ENCODE measurements at regions not wholly inside any gene's neighbourhood (a gene's known extent, or its start where the extent isn't known, plus 50 kb on each side); places are given as distances from the start of the nearest gene placed in this dataset.

DNA sequence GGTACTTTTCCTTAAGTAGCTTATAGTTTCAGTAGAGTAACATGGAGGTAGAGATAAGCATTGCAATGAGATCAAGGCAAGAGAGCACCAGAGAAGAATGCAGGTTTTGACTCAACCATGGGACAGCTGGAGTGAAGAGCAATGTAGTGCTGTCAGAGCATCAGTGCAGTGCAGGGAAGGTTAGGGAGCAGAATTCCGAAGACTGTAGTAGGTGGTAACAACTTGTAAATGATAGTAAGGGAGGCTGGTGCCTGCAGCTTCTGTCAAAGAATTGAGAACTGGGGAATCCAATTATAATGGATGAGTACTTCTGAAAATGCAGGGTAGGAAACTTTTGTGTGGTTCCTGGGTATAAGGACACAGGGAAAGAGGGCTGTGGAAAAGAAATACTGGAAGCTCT is 183.2 kb downstream of the KCNS3 start:
- no peak overlapping the region for H3K27ac ChIP-seq (ENCODE audit: low read depth, low read length, poor library complexity, severe bottlenecking)
- no peaks in the 10 kb centered on the region for H3K9me3 ChIP-seq (ENCODE audit: low read depth, low read length, poor library complexity, severe bottlenecking)
- no peak for TF ChIP-seq EZH2 (IDR thresholded peaks at IDR 0.05; ENCODE audit: borderline replicate concordance, low read depth, low read length, poor library complexity, severe bottlenecking)
- TF ChIP-seq, protein P1, sequence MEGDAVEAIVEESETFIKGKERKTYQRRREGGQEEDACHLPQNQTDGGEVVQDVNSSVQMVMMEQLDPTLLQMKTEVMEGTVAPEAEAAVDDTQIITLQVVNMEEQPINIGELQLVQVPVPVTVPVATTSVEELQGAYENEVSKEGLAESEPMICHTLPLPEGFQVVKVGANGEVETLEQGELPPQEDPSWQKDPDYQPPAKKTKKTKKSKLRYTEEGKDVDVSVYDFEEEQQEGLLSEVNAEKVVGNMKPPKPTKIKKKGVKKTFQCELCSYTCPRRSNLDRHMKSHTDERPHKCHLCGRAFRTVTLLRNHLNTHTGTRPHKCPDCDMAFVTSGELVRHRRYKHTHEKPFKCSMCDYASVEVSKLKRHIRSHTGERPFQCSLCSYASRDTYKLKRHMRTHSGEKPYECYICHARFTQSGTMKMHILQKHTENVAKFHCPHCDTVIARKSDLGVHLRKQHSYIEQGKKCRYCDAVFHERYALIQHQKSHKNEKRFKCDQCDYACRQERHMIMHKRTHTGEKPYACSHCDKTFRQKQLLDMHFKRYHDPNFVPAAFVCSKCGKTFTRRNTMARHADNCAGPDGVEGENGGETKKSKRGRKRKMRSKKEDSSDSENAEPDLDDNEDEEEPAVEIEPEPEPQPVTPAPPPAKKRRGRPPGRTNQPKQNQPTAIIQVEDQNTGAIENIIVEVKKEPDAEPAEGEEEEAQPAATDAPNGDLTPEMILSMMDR (conservative IDR thresholded peaks at IDR 0.05; ENCODE audit: low read depth, low read length) = no peak
- no peaks in the 10 kb centered on the region for H3K4me1 ChIP-seq (ENCODE audit: insufficient read depth, low read length, poor library complexity, severe bottlenecking)
- BruUV-seq (replicated peaks) = no TSS peak
- ChIA-PET CTCF (no interaction called here), POLR2A (ENCODE audit: low non-redundant PET) (interaction anchor here (0.6 kb wide), 1 partner anchor 12 kb away, joined by 4 read pairs; no protein-coding TSS in a partner anchor)
- no peaks in the 10 kb centered on the region for H3K36me3 ChIP-seq (ENCODE audit: insufficient read depth, low read length, poor library complexity, severe bottlenecking)
- intact Hi-C loops (cut with micrococcal nuclease; ENCODE audit: unreplicated experiment) = no loop called here
- no peak for DNase-seq (ENCODE audit: low spot score)
- no peak overlapping the region for H3K4me3 ChIP-seq (ENCODE audit: low read depth, low read length, poor library complexity, severe bottlenecking)
- no peaks in the 10 kb centered on the region for H3K27me3 ChIP-seq (replicated peaks; ENCODE audit: insufficient read depth, low read depth, low read length, poor library complexity)

DNA sequence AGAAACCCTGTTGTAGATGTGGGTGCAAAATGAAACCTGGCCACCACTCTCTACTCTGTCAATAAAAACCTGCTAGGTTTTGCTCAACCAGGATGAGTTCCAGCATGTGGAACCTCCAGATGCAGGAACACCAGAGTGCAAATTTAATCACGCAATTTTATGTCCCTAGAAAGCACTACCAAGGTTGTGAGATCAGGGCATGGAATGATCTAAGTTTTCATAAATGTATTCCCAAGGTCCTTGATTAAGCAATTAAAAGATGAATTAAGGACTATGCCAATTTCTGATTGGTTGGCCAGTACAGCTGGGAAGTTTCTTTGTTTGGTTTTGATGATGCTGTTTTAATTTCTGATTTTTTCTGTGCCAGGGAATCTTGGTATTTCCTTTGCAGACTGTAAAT is 179.2 kb downstream of the KCNS3 start:
- Histone ChIP-seq H3K4me1 (ENCODE audit: insufficient read depth, low read length, poor library complexity, severe bottlenecking) (no peaks in the 10 kb centered on the region), H3K27ac (ENCODE audit: low read depth, low read length, poor library complexity, severe bottlenecking) (no peak overlapping the region), H3K27me3 (replicated peaks; ENCODE audit: insufficient read depth, low read depth, low read length, poor library complexity) (no peaks in the 10 kb centered on the region), H3K4me3 (ENCODE audit: low read depth, low read length, poor library complexity, severe bottlenecking) (no peak overlapping the region), H3K36me3 (ENCODE audit: insufficient read depth, low read length, poor library complexity, severe bottlenecking) (no peaks in the 10 kb centered on the region), H3K9me3 (ENCODE audit: low read depth, low read length, poor library complexity, severe bottlenecking) (no peaks in the 10 kb centered on the region)
- CTCF ChIA-PET = no interaction called here
- no peak for DNase-seq (ENCODE audit: low spot score)
- TF ChIP-seq, protein P1 (conservative IDR thresholded peaks at IDR 0.05; ENCODE audit: low read depth, low read length) = no peak
- TF ChIP-seq EZH2 (IDR thresholded peaks at IDR 0.05; ENCODE audit: borderline replicate concordance, low read depth, low read length, poor library complexity, severe bottlenecking) = no peak
- BruUV-seq (replicated peaks) = no TSS peak
- POLR2A ChIA-PET (ENCODE audit: low non-redundant PET) = no interaction called here
- intact Hi-C loops (cut with micrococcal nuclease; ENCODE audit: unreplicated experiment) = no loop called here

DNA sequence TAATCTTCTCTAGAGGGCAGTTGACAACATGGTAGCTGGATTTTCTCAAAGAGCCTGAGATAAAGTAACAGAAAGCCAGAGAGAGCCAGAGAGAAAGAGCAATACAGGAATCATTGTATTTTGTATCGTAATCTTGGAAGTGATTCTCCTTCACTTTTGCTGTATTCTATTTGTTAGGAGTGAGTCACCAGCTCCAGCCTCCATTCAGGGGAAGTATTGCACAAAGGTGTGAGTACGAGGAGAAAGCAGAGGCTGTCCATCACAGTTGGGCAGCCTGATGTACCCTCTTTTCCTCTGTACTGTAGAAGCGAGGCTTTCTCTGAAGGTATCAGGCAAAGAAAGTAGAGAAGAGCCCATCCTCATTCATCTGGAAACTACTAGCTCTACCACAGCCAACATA is 176.8 kb downstream of the KCNS3 start:
- ChIA-PET POLR2A (ENCODE audit: low non-redundant PET) (no interaction called here), CTCF (no interaction called here)
- intact Hi-C loops (cut with micrococcal nuclease; ENCODE audit: unreplicated experiment) = no loop called here
- no peak overlapping the region for H3K4me3 ChIP-seq (ENCODE audit: low read depth, low read length, poor library complexity, severe bottlenecking)
- H3K36me3 ChIP-seq (ENCODE audit: insufficient read depth, low read length, poor library complexity, severe bottlenecking) = no peaks in the 10 kb centered on the region
- H3K9me3 ChIP-seq (ENCODE audit: low read depth, low read length, poor library complexity, severe bottlenecking) = no peaks in the 10 kb centered on the region
- BruUV-seq (replicated peaks) = no TSS peak
- DNase-seq (ENCODE audit: low spot score) = no peak
- TF ChIP-seq EZH2 (IDR thresholded peaks at IDR 0.05; ENCODE audit: borderline replicate concordance, low read depth, low read length, poor library complexity, severe bottlenecking) = no peak
- TF ChIP-seq, protein P1 (conservative IDR thresholded peaks at IDR 0.05; ENCODE audit: low read depth, low read length) = no peak
- no peaks in the 10 kb centered on the region for H3K4me1 ChIP-seq (ENCODE audit: insufficient read depth, low read length, poor library complexity, severe bottlenecking)
- no peak overlapping the region for H3K27ac ChIP-seq (ENCODE audit: low read depth, low read length, poor library complexity, severe bottlenecking)
- H3K27me3 ChIP-seq (replicated peaks; ENCODE audit: insufficient read depth, low read depth, low read length, poor library complexity) = no peaks in the 10 kb centered on the region

Data from A673 (cell line).